Body of pancreas (tissue), 4 donors: ENCODE measurements at regions not wholly inside any gene's neighbourhood (a gene's known extent, or its start where the extent isn't known, plus 50 kb on each side); places are given as distances from the start of the nearest gene placed in this dataset.

Experiments used
- ATAC-seq: fragments of 150-250 bp; one replicate; pipeline ENCODE4 v1.9.1; 2016
- DNase-seq, 4 donors: peaks; one replicate each; pipeline ENCODE4 v3.0.0-alpha.2; 2019
- H3K27ac ChIP-seq, 4 donors: fragments of 200-600 bp; sonication (generic); 1 replicate in 3 of 4; 2 replicates in 1 of 4; pipeline versions ENCODE4 v1.5.1 to v1.6.1; 2016 to 2019; ENCODE audit warnings: mild to moderate bottlenecking in 1 of 4, mixed read lengths in 1 of 4, moderate library complexity in 1 of 4
- H3K27me3 ChIP-seq, 2 donors: fragments of 200-600 bp; sonication (generic); one replicate each; pipeline ENCODE4 v1.6.0; 2016; ENCODE audit warnings: mild to moderate bottlenecking in 1 of 2
- H3K36me3 ChIP-seq, 2 donors: fragments of 200-600 bp; sonication (generic); replicated peaks in 1 of 2; 2 replicates each; pipeline ENCODE4 v1.5.1; 2016; ENCODE audit warnings: low read depth in 2 of 2; ENCODE audit not compliant: insufficient read depth in 1 of 2
- H3K4me1 ChIP-seq: fragments of 200-600 bp; sonication (generic); one replicate; pipeline ENCODE4 v1.6.0; 2016
- H3K4me3 ChIP-seq, 2 donors: fragments of 200-600 bp; sonication (generic); 1 replicate in 1 of 2; 2 replicates in 1 of 2; pipeline ENCODE4 v1.5.1; 2016 to 2019
- H3K9me3 ChIP-seq, 3 donors: fragments of 200-600 bp; sonication (generic); 1 replicate in 2 of 3; 2 replicates in 1 of 3; pipeline ENCODE4 v1.5.1; 2016
- POLR2A ChIP-seq, 3 donors: fragments of 450-650 bp; IDR thresholded peaks; one replicate each; pipeline ENCODE4 v1.6.1; 2016; ENCODE audit warnings: antibody characterized with exemption in 3 of 3, mild to moderate bottlenecking in 2 of 3
- WGBS, 2 donors: methylation state at CpG; one replicate each; pipeline ENCODE4 v1.1.5; 2017; 5-methylcytosine and 5-hydroxymethylcytosine counted together
- intact Hi-C: fragments of 100-400 bp; cut with DNase I; formaldehyde crosslinking; loops from one replicate; pipeline ENCODE4 v1.15.1; 2023
- TF ChIP-seq, protein P1 (sequence below), 7 experiments: fragments of 450-650 bp in 4 of 7; fragments of 200-600 bp in 3 of 7; sonication (generic) in 3 of 7; IDR thresholded peaks; one replicate each; pipeline ENCODE4 v1.5.1; 2016 to 2019; ENCODE audit warnings: antibody characterized with exemption in 7 of 7

GRCh38 chr10:130990486-130990885 lies 321.0 kb downstream of the TCERG1L start:
- DNase-seq = no peak
- 69 to 70% methylated on average over 9 of the region's 9 CpGs for WGBS, 2 donors
- no peak for TF ChIP-seq POLR2A (IDR thresholded peaks at IDR 0.05)
- TF ChIP-seq, protein P1, sequence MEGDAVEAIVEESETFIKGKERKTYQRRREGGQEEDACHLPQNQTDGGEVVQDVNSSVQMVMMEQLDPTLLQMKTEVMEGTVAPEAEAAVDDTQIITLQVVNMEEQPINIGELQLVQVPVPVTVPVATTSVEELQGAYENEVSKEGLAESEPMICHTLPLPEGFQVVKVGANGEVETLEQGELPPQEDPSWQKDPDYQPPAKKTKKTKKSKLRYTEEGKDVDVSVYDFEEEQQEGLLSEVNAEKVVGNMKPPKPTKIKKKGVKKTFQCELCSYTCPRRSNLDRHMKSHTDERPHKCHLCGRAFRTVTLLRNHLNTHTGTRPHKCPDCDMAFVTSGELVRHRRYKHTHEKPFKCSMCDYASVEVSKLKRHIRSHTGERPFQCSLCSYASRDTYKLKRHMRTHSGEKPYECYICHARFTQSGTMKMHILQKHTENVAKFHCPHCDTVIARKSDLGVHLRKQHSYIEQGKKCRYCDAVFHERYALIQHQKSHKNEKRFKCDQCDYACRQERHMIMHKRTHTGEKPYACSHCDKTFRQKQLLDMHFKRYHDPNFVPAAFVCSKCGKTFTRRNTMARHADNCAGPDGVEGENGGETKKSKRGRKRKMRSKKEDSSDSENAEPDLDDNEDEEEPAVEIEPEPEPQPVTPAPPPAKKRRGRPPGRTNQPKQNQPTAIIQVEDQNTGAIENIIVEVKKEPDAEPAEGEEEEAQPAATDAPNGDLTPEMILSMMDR (IDR thresholded peaks at IDR 0.05) = no peak
- Histone ChIP-seq H3K27ac (no peak overlapping the region), H3K36me3 (no peaks in the 10 kb centered on the region), H3K4me3 (no peak overlapping the region), H3K4me1 (no peaks in the 10 kb centered on the region), H3K27me3 (no peaks in the 10 kb centered on the region), H3K9me3 (no peaks in the 10 kb centered on the region)
- no peak for ATAC-seq
- intact Hi-C loops = no loop called here

DNA sequence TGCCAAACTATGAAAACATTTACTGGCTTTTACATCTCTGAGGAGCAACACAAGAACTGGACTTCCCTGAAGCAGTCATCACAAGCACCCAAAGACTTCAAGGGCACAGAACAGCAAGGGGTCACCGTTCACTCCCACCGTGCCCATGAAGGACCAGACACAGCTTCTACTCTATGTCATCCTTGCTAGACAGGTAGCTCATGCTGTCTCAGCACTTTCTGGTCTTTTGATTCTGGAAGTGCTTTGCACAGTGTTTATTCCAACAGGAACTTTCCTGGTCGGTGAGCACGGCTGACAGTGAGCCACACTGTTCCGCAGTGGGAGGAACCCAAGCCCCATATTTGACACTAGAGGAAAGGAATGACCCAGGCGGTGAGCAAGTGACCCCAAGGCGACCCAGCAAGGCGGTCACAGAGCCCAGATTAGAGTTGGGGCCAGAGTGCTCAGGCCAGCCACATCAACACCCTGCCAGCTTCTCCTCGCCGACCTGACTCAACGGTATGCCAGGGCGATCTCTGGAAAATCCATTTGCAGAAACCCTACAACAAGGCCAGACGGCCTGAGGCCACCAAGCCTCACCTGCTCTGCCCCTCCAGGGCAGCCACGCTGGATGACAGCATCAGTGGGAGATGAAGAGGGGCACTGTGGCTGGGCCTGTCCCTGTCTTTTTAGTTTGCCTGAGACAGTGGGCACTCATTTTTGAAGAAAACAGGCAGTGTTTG lies 318.6 kb downstream of the TCERG1L start:
- H3K27ac ChIP-seq = no peak overlapping the region
- H3K9me3 ChIP-seq = no peaks in the 10 kb centered on the region
- TF ChIP-seq, protein P1 (IDR thresholded peaks at IDR 0.05) = no peak
- no peak for TF ChIP-seq POLR2A (IDR thresholded peaks at IDR 0.05)
- H3K36me3 ChIP-seq = no peaks in the 10 kb centered on the region
- H3K4me3 ChIP-seq = no peak overlapping the region
- intact Hi-C loops = no loop called here
- WGBS, 2 donors = 73 to 90% methylated on average over 12 to 14 of the region's 14 CpGs
- H3K27me3 ChIP-seq = no peaks in the 10 kb centered on the region
- no peak for ATAC-seq
- DNase-seq = peak in 1 of 4 donors; percentile 4
- no peaks in the 10 kb centered on the region for H3K4me1 ChIP-seq

DNA sequence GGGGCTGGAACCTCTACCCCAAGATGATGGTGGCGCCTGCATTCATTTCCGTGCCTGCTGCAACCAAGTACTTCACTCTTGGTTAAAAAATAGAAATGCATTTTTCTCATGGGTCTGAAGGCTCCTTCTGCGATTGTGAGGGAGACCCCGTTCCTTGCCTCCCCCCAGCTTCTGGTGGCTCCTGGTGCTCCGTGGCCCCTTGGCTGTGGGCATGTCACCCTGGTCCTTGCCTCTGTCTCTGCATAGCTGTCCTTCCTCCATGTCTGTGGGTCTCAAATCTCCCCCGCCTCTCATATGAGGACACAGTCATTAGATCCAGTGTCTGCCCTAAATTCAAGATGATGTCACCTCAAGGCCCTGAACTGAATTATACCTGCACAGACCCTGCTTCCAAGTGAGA lies 317.9 kb downstream of the TCERG1L start:
- no peak overlapping the region for H3K4me3 ChIP-seq
- no peaks in the 10 kb centered on the region for H3K27me3 ChIP-seq
- no peaks in the 10 kb centered on the region for H3K4me1 ChIP-seq
- intact Hi-C loops = no loop called here
- ATAC-seq = no peak
- peak in 1 of 4 donors; percentile 0 for DNase-seq
- TF ChIP-seq POLR2A (IDR thresholded peaks at IDR 0.05) = no peak
- TF ChIP-seq, protein P1 (IDR thresholded peaks at IDR 0.05) = no peak
- H3K36me3 ChIP-seq = no peaks in the 10 kb centered on the region
- no peaks in the 10 kb centered on the region for H3K9me3 ChIP-seq
- whole genome bisulfite sequencing, 2 donors = 69 to 81% methylated on average over 6 of the region's 6 CpGs
- no peak overlapping the region for H3K27ac ChIP-seq

- ATAC-seq = no peak
- WGBS, 2 donors = 79 to 85% methylated on average over 5 to 7 of the region's 7 CpGs
- Histone ChIP-seq H3K36me3 (no peaks in the 10 kb centered on the region), H3K4me3 (no peak overlapping the region), H3K9me3 (no peaks in the 10 kb centered on the region), H3K4me1 (no peaks in the 10 kb centered on the region), H3K27me3 (no peaks in the 10 kb centered on the region), H3K27ac (no peak overlapping the region)
- intact Hi-C loops = no loop called here
- peak in 1 of 4 donors; percentile 5 for DNase-seq
- no peak for TF ChIP-seq POLR2A (IDR thresholded peaks at IDR 0.05)
- TF ChIP-seq, protein P1 (IDR thresholded peaks at IDR 0.05) = no peak
Measured at GRCh38 chr10:130994191-130994590, 317.3 kb downstream of the TCERG1L start.

DNA sequence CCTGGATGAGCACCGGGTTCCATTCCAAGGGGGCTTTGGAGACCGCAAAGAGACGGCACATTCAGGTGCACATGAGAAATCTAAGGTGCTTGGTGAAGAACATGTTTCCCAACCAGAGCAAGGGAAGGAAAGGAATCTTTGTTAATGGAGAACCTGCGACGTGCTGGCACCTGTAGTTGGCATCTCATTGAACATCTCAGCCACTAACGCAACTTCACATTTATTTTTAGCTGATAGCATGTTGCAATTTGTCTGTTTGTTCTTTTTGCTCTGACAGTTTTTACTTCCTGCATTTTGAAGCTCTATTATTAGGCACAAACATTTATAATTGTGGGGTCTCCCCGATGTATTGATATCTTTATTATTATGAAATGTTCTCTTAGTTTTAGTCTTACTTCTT lies 316.7 kb downstream of the TCERG1L start:
- ATAC-seq = no peak

More for the DNA sequence above, 316.7 kb downstream of the TCERG1L start:
- no peaks in the 10 kb centered on the region for H3K27me3 ChIP-seq
- H3K36me3 ChIP-seq = no peaks in the 10 kb centered on the region
- no peak overlapping the region for H3K4me3 ChIP-seq
- no peak for DNase-seq
- no peak for TF ChIP-seq POLR2A (IDR thresholded peaks at IDR 0.05)
- TF ChIP-seq, protein P1 (IDR thresholded peaks at IDR 0.05) = no peak
- H3K27ac ChIP-seq = no peak overlapping the region
- H3K9me3 ChIP-seq = no peaks in the 10 kb centered on the region
- 58 to 72% methylated on average over 7 of the region's 7 CpGs for WGBS, 2 donors
- intact Hi-C loops = no loop called here
- H3K4me1 ChIP-seq = no peaks in the 10 kb centered on the region
